WI38 (cell line): ENCODE measurements at regions not wholly inside any gene's neighbourhood (a gene's known extent, or its start where the extent isn't known, plus 50 kb on each side); places are given as distances from the start of the nearest gene placed in this dataset.
"Not testable (repeated sequence)": the region's sequence is repeated elsewhere in the genome, so short reads cannot be mapped to it uniquely, and the experiment has no call there.

ENCODE experiments used
- H3K4me3 ChIP-seq: 2 replicates; pipeline ENCODE4 v1.5.1; 2011; ENCODE audit warnings: low read depth, mild to moderate bottlenecking, control low read depth, low read length
- TF ChIP-seq, protein P1 (sequence below): IDR thresholded peaks from 2 replicates; pipeline ENCODE4 v1.5.1; 2012; ENCODE audit warnings: low read depth, mild to moderate bottlenecking, control low read depth, low read length

DNA sequence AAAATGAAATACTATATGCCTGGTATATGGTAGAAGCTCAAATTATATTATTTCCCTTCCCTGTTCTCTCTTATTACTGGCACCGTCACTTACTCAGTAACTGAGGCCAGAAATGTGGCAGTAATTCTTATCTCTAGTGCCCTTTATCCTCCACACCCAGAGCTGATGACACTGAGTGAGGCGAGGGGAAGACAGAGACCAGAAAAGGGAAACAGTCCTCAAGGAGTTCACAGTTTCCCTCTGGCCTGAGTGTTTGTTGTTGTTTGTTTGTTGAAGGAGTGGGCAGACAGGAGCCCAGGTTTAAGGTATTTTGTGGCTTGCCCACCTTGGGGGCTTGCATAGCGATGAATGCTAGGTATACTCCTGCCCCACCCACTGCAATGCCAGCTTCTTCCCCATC, 101.5 kb upstream of the FNDC3A start:
- TF ChIP-seq, protein P1, sequence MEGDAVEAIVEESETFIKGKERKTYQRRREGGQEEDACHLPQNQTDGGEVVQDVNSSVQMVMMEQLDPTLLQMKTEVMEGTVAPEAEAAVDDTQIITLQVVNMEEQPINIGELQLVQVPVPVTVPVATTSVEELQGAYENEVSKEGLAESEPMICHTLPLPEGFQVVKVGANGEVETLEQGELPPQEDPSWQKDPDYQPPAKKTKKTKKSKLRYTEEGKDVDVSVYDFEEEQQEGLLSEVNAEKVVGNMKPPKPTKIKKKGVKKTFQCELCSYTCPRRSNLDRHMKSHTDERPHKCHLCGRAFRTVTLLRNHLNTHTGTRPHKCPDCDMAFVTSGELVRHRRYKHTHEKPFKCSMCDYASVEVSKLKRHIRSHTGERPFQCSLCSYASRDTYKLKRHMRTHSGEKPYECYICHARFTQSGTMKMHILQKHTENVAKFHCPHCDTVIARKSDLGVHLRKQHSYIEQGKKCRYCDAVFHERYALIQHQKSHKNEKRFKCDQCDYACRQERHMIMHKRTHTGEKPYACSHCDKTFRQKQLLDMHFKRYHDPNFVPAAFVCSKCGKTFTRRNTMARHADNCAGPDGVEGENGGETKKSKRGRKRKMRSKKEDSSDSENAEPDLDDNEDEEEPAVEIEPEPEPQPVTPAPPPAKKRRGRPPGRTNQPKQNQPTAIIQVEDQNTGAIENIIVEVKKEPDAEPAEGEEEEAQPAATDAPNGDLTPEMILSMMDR: no peak
- no peak overlapping the region for H3K4me3 ChIP-seq

DNA sequence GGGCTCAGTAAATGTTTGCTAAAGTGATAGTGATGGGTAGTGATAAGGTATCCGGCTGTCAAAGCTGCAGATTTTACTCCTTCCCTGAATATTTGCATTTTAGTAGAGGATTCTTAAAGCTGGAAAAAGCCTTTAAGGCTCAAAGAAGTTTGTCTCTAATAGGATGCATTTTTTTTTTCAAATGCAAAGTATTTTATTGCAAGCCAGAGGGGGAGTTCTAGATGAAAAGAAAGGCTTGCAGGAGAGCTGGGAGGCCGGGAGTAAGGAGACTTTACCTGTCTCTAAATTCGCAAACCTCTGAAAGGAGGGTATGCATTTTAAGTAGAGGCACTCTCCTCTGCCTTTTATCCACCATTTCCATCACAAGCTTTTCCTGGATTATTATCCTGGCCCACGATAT, 100.7 kb upstream of the FNDC3A start:
- TF ChIP-seq, protein P1: no peak
- H3K4me3 ChIP-seq: no peak overlapping the region

DNA sequence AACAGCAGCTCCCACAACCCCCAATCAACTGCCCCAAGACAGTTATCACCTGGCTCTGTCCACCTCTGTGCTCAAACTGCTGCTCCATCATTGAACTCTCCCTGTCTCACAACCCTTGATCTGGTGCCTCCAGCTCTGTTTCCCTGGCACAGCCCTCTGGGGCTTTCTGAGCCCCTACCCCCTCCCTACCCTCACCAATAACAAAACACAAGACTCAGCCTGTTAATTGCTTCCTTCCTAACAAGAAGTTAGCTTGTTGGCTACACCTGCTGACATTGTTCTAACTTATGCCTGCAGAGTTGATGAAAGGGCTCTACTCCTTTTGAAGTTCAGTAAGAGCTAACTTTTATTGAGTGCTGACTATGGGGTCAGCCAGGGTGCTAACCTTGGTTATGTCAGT, 99.4 kb upstream of the FNDC3A start:
- H3K4me3 ChIP-seq: no peak overlapping the region

DNA sequence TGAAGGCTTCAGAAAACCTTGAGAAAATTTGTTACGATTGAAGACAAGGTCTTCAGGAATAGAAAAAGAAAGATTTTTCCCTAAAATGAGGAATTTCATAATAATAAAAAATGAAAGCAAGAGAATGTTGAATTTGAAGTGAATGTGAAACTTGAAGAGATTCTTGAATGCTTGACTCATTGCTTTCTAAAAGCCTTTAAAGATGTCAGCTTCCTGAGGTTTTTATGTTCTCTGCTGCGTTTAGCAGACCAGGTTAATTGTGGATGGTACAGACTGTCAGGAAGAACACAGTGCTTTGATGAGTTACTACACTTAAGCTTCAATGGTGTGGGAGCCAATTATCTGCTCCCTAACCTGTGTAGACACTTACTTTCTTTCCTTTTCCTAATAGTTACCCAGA, 96.3 kb upstream of the FNDC3A start:
- TF ChIP-seq, protein P1: no peak
- H3K4me3 ChIP-seq: no peak overlapping the region

More for the DNA sequence above, 99.4 kb upstream of the FNDC3A start:
- TF ChIP-seq, protein P1: no peak

DNA sequence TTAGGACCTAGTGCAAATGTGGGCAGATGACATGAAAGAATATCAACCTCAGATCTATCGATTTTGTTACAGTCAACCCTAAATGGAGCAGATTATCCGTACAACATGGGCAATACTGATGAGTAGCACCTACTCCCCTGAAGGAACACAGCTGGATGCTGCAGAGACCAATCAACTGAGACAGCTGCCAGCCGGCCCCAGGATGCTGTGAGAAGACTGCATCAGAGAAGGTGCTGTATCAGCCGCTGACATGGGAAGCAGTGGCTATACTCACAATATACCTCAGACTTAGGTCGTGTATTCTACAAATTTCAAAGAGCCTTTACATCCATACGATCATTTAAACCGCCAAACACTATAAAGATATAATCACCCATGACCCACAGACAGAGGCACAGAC, 95.9 kb upstream of the FNDC3A start:
- H3K4me3 ChIP-seq: no peak overlapping the region
- TF ChIP-seq, protein P1: no peak

DNA sequence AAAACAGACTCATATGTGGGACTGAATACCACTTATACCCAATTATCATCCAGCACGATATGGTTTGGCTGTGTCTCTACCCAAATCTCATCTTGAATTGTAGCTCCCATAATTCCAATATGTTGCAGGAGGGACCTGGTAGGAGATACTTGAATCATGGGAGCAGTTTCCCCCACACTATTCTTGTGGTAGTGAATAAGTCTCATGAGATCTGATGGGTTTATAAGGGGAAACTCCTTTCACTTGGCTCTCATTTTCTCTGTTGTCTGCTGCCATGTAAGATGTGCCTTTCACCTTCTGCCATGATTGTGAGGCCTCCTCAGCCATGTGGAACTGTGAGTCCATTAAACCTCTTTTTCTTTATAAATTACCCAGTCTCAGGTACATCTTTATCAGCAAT, 91.9 kb upstream of the FNDC3A start:
- H3K4me3 ChIP-seq: not testable (repeated sequence)

DNA sequence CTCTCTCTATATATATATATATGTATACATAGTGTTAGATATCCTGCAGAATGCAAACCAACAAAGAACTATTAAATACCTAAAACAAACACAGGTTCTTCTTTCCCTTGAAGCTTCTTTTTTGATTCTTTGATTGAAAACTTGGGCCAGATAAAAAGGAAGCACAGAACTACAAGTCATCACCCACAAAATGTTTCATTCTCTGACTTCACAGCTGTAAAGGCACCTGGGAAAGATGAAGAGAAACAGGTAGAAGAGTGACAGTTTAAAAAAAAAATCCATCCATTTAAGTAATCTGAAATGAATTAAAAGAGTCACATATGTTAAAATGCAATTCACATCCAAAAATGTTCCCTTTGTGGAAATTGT, 90.7 kb upstream of the FNDC3A start:
- no peak overlapping the region for H3K4me3 ChIP-seq
- TF ChIP-seq, protein P1: no peak

DNA sequence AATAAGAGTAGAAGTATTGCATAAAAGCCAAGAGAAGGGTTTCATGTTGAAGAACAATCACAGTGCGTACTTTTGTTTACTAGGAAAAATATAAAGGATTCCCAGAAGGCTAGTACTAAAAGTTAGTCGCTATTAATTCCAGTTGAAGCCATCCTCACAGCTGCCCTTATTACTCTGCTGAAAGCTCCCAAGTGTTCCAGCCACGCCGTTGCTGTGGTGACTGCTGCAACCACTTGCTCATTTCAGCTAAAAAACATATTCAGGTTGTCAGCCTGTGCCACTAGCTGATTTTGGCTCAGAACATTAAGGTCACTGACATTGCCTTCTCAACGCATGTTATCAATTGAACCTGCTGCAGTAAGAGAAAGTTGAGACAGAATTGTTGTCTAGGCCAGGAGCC, 87.1 kb upstream of the FNDC3A start:
- TF ChIP-seq, protein P1: no peak
- H3K4me3 ChIP-seq: no peak overlapping the region
